Caco-2 (cell line): ENCODE measurements at regions not wholly inside any gene's neighbourhood (a gene's known extent, or its start where the extent isn't known, plus 50 kb on each side); places are given as distances from the start of the nearest gene placed in this dataset.
"Not testable (repeated sequence)": the region's sequence is repeated elsewhere in the genome, so short reads cannot be mapped to it uniquely, and the experiment has no call there.

Experiments
- BruUV-seq: library from RNA; stranded (reverse); fragments of 400-500 nt; replicated peaks from 2 replicates; lab custom pipeline; 2021; lab: Mats Ljungman, UMichigan
- CTCF ChIA-PET: fragments of 300-600 bp; sonication (Branson Sonifier 250); formaldehyde crosslinking; loops from one replicate; lab custom pipeline; 2022; ENCODE audit warnings: antibody characterized with exemption; lab: Charles Lee
- POLR2A ChIA-PET: fragments of 300-600 bp; sonication (Branson Sonifier 250); formaldehyde crosslinking; loops from one replicate; lab custom pipeline; 2022; ENCODE audit warnings: antibody characterized with exemption; lab: Charles Lee
- DNase-seq, 2 experiments: peaks; one replicate each; pipeline versions ENCODE4 v3.0.0 to v3.0.0-alpha.2; 2020 to 2022
- H3K27me3 ChIP-seq: replicated peaks from 2 replicates; pipeline ENCODE4 v1.6.0; 2011; ENCODE audit warnings: low read length; ENCODE audit not compliant: control insufficient read depth, insufficient read depth
- H3K36me3 ChIP-seq: 2 replicates; pipeline ENCODE4 v1.5.1; 2011; ENCODE audit warnings: low read length; ENCODE audit not compliant: control insufficient read depth, insufficient read depth
- H3K4me1 ChIP-seq: fragments of 250-450 bp; sonication (Bioruptor Pico); 2 replicates; pipeline ENCODE4 v1.5.1; 2020; ENCODE audit warnings: mild to moderate bottlenecking
- H3K4me3 ChIP-seq: 2 replicates; pipeline ENCODE4 v1.5.1; 2011; ENCODE audit warnings: low read depth, mild to moderate bottlenecking, control low read depth, low read length
- H3K9me3 ChIP-seq: fragments of 250-450 bp; sonication (Bioruptor Pico); 2 replicates; pipeline ENCODE4 v1.5.1; 2020; ENCODE audit warnings: mild to moderate bottlenecking, moderate library complexity
- H3K27ac Mint-ChIP-seq: one replicate; pipeline ENCODE4 v1.8.0; 2022; ENCODE audit warnings: mixed read lengths; ENCODE audit not compliant: unreplicated experiment
- H3K27me3 Mint-ChIP-seq: one replicate; pipeline ENCODE4 v1.8.0; 2022; ENCODE audit warnings: mixed read lengths; ENCODE audit not compliant: insufficient read depth, unreplicated experiment
- H3K36me3 Mint-ChIP-seq: one replicate; pipeline ENCODE4 v1.8.0; 2022; ENCODE audit warnings: mild to moderate bottlenecking, mixed read lengths; ENCODE audit not compliant: insufficient read depth, unreplicated experiment
- H3K4me1 Mint-ChIP-seq: one replicate; pipeline ENCODE4 v1.8.0; 2022; ENCODE audit warnings: low read depth, mixed read lengths; ENCODE audit not compliant: unreplicated experiment
- H3K4me3 Mint-ChIP-seq: one replicate; pipeline ENCODE4 v1.8.0; 2022; ENCODE audit warnings: mild to moderate bottlenecking, moderate library complexity, mixed read lengths; ENCODE audit not compliant: unreplicated experiment
- H3K9me3 Mint-ChIP-seq: one replicate; pipeline ENCODE4 v1.8.0; 2022; ENCODE audit warnings: mixed read lengths; ENCODE audit not compliant: unreplicated experiment
- CTCF ChIP-seq, 2 experiments: fragments of 200-600 bp in 1 of 2; IDR thresholded peaks; 1 replicate in 1 of 2; 2 replicates in 1 of 2; pipeline versions ENCODE4 v1.5.1 to v1.8.0; 2011 to 2022; ENCODE audit warnings: antibody characterized with exemption in 1 of 2, control low read depth in 1 of 2, inconsistent platforms in 1 of 2, low read depth in 1 of 2, low read length in 1 of 2, mild to moderate bottlenecking in 1 of 2, moderate library complexity in 1 of 2; ENCODE audit not compliant: insufficient read depth in 1 of 2, severe bottlenecking in 1 of 2, unreplicated experiment in 1 of 2
- intact Hi-C: fragments of 100-400 bp; cut with micrococcal nuclease; formaldehyde crosslinking; loops from one replicate; pipeline ENCODE4 v1.10.0; 2022; ENCODE audit not compliant: unreplicated experiment

GRCh38 chr2:91742973-91743490 is 3051.6 kb downstream of the RPIA start:
- H3K27me3 ChIP-seq, H3K36me3 Mint-ChIP-seq, H3K4me3 Mint-ChIP-seq, POLR2A ChIA-PET, DNase-seq, intact Hi-C loops, H3K36me3 ChIP-seq, H3K9me3 ChIP-seq, CTCF ChIA-PET, BruUV-seq, H3K27ac Mint-ChIP-seq, H3K4me1 Mint-ChIP-seq, H3K4me3 ChIP-seq, H3K4me1 ChIP-seq, H3K9me3 Mint-ChIP-seq: not testable (repeated sequence)
- peaks cover 10% of the 10 kb centered on the region for H3K27me3 Mint-ChIP-seq

GRCh38 chr2:91743910-91744309 is 3052.4 kb downstream of the RPIA start:
- peaks cover 16% of the 10 kb centered on the region for H3K27me3 Mint-ChIP-seq
- H3K9me3 ChIP-seq, H3K27ac Mint-ChIP-seq, POLR2A ChIA-PET, BruUV-seq, H3K36me3 Mint-ChIP-seq, intact Hi-C loops, CTCF ChIA-PET, H3K4me3 ChIP-seq, H3K4me1 Mint-ChIP-seq, H3K36me3 ChIP-seq, H3K27me3 ChIP-seq, H3K4me3 Mint-ChIP-seq, H3K4me1 ChIP-seq, DNase-seq: not testable (repeated sequence)
- peaks cover 10% of the 10 kb centered on the region for H3K9me3 Mint-ChIP-seq

GRCh38 chr2:91744700-91745141 is 3053.2 kb downstream of the RPIA start:
- BruUV-seq, POLR2A ChIA-PET, H3K9me3 ChIP-seq, H3K4me3 Mint-ChIP-seq, DNase-seq, CTCF ChIA-PET, H3K4me1 ChIP-seq, H3K36me3 Mint-ChIP-seq, H3K27me3 ChIP-seq, H3K4me3 ChIP-seq, H3K4me1 Mint-ChIP-seq, H3K36me3 ChIP-seq, H3K27ac Mint-ChIP-seq, intact Hi-C loops: not testable (repeated sequence)
- Mint-ChIP-seq H3K9me3 (peaks cover 17% of the 10 kb centered on the region), H3K27me3 (peaks cover 16% of the 10 kb centered on the region)

GRCh38 chr2:91748902-91749301 is 3057.4 kb downstream of the RPIA start:
- DNase-seq = no peak
- no peak overlapping the region for H3K27ac Mint-ChIP-seq
- no peak overlapping the region for H3K4me3 ChIP-seq
- peaks cover 8% of the 10 kb centered on the region for H3K27me3 Mint-ChIP-seq
- no peaks in the 10 kb centered on the region for H3K4me1 ChIP-seq
- no peaks in the 10 kb centered on the region for H3K36me3 Mint-ChIP-seq
- peaks cover 17% of the 10 kb centered on the region for H3K9me3 Mint-ChIP-seq
- ChIA-PET CTCF (no interaction called here), POLR2A (no interaction called here)
- no peak for TF ChIP-seq CTCF (IDR thresholded peaks at IDR 0.05; ENCODE audit: insufficient read depth in 1 of 2, low read depth in 1 of 2, low read length in 1 of 2, severe bottlenecking in 1 of 2, unreplicated experiment in 1 of 2)
- H3K27me3 ChIP-seq = no peaks in the 10 kb centered on the region
- no peaks in the 10 kb centered on the region for H3K4me1 Mint-ChIP-seq
- H3K9me3 ChIP-seq = no peaks in the 10 kb centered on the region
- BruUV-seq = no TSS peak
- no peaks in the 10 kb centered on the region for H3K36me3 ChIP-seq
- H3K4me3 Mint-ChIP-seq = no peak overlapping the region
- intact Hi-C loops = no loop called here

- H3K4me3 ChIP-seq, H3K4me3 Mint-ChIP-seq, H3K9me3 ChIP-seq, H3K36me3 Mint-ChIP-seq, H3K4me1 Mint-ChIP-seq, H3K27me3 ChIP-seq, intact Hi-C loops, CTCF ChIA-PET, H3K27me3 Mint-ChIP-seq, BruUV-seq, DNase-seq, H3K36me3 ChIP-seq, POLR2A ChIA-PET, H3K4me1 ChIP-seq, H3K27ac Mint-ChIP-seq: not testable (repeated sequence)
- H3K9me3 Mint-ChIP-seq = peaks cover 17% of the 10 kb centered on the region
Observed at GRCh38 chr2:91749665-91750064, 3058.2 kb downstream of the RPIA start.
